Hematopoietic multipotent progenitor cell treated with erythropoietin and hydrocortisone succinate and interleukin-3 and kit ligand, for 8 days (in vitro differentiated cells): ENCODE measurements at regions not wholly inside any gene's neighbourhood (a gene's known extent, or its start where the extent isn't known, plus 50 kb on each side); places are given as distances from the start of the nearest gene placed in this dataset.
"Not testable (repeated sequence)": the region's sequence is repeated elsewhere in the genome, so short reads cannot be mapped to it uniquely, and the experiment has no call there.

Source experiments
- DNase-seq: peaks from one replicate; pipeline ENCODE4 v3.0.0-alpha.2; 2015

GRCh38 chr2:122683018-122683417 lies 927.6 kb downstream of the TSN start:
- DNase-seq: no peak

GRCh38 chr2:122692400-122693083 lies 937.1 kb downstream of the TSN start:
- DNase-seq: no peak

- no peak for DNase-seq
Observed at GRCh38 chr2:122697415-122697814, 942.0 kb downstream of the TSN start.

DNA sequence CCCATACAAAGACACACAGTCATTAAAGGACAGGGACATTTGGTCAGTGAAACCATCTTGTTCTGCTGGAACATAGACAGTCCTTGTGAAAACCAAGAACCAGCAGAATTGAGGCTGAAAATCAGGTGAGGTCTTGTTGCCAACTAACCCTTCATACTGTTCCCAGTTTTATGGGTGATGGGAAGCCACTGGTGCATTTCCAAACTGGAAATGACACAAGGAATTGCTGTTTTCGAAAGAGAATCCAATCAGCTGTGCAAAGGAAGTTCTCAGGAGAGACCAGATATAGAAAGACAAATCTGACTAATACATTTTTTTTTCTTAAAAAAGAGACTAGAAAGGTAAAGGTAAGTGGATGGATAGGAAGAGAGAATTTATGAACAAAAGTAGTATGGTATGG lies 948.2 kb downstream of the TSN start:
- no peak for DNase-seq

- DNase-seq: no peak
Observed at GRCh38 chr2:122704109-122704563, 948.7 kb downstream of the TSN start.

GRCh38 chr2:122705746-122706145 lies 950.3 kb downstream of the TSN start:
- no peak for DNase-seq

- no peak for DNase-seq
Observed at GRCh38 chr2:122706757-122707223, 951.3 kb downstream of the TSN start.

- no peak for DNase-seq
Observed at GRCh38 chr2:122707224-122707824, 951.9 kb downstream of the TSN start.

- DNase-seq: no peak
Observed at GRCh38 chr2:122710049-122710448, 954.6 kb downstream of the TSN start.

DNA sequence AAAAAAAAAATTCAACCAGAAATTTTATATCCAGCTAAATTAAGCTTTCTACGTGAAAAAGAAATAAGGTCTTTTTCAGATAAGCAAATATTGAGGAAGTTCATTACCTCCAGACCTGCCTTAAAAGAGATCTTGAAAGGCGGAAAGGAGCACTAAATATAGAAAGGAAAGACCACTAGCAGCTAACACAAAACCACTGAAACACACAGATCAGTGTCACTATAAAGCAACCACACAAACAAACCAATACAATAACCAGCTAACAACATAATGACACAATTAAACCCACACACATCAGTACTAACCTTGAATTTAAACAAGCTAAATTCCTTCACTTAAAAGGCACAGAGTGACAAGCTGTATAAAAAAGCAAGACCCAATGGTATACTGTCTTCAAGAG lies 958.3 kb downstream of the TSN start:
- no peak for DNase-seq

GRCh38 chr2:122720822-122721221 lies 965.4 kb downstream of the TSN start:
- not testable (repeated sequence) for DNase-seq

GRCh38 chr2:122734766-122735424 lies 979.4 kb downstream of the TSN start:
- no peak for DNase-seq

DNA sequence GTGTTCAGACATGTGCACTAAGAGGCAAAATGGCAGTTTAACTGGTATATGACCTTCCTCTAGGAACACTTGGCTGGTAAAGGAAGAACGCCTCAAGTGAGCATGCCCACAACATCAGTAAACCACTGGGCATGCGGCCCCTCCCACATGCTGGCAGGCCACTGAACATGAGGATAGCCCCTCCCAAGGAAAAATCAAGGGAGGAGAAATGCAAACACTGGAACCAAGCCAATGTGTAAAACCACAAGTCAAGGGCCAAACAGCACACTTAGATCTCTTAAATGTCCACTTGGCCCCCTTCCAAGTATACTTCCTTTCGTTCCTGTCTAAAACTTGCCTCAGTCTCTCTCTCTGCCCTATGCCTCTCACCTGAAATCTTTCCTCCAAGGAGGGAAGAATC lies 980.8 kb downstream of the TSN start:
- DNase-seq: peak; percentile 23

DNA sequence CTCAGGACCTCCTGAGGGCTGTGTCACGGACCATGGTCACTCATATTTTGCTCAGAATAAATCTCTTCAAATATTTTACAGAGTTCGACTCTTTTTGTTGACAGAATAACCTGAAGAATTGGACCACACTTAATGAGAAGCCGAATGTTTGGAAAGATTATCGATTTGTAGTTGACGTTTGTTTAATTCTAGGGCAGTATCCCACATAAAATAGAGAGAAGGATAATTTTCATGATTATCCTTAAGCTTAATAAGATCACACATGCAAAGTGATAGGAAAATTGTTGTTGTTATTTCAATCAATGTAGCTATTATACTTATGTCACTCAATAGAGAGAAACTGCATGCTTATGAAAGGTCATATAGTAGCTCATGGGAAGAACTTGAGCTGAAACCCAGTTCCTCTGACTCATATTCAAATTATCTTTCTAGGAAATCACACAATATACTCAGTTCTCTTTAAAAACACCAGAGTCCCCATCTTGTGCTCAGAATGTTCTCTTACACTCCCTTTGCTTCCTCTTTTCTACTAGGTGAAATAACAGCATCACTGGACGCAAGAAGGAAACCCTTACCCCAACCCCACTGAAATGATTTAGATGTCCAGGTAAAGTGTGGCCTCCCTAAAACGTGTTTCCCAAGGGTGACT lies 982.1 kb downstream of the TSN start:
- DNase-seq: peak; percentile 61

DNA sequence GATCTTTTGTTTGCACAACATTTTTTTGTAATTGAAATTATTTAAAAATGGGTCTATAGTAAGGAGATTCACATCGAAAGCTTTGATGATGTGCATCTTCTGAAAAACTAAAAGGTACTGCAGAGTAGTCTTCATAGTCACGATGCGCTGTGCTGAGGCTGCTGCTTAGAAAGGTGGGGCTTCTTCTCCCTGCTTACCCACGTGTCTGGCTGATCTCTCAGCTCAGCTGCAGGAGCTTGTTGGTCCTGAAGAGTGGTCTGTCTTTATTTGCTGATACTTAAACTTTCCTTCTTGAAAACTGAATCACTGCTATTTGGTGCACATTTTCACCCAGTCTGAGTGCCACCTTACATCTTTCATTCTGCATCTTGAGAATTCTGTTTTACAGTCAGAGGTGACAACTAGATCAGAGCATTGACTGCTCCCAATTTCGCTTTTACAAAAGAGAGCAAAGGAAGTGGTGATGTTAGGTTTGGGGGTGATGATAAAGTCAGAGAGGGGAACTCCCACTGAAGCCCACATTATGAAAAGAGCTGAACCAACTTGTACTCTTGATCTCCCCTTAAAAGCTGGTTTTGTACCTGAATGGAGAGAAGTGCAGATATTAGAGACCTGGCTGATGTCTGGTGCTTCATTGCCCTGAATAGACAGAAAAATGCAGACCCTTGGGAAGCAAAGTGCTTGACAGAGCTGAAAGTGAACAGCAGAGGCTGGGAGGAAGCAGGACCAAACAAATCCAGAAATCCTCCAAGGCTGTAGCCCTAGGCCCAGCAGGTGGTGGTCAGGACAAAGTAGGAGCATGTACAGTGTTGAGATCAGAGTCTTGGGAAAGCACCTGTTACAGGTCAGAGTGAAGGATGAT lies 984.5 kb downstream of the TSN start:
- no peak for DNase-seq

DNA sequence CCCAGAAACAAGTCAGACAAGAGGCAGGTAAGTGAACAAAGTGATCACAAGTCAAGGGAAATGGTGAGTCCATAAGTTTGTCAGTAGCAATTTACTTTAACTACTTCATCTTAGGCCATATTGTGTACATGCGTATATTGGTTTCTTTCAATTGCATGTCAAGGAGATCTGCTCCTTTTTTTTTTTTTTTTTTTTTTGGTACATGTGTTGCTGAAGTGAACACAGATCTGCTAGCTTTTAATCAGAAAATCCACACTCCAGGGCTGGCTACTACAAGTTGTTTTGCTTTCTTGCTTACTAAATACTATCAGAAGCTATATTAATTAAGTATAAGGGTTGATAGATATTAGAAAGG lies 985.1 kb downstream of the TSN start:
- no peak for DNase-seq

DNA sequence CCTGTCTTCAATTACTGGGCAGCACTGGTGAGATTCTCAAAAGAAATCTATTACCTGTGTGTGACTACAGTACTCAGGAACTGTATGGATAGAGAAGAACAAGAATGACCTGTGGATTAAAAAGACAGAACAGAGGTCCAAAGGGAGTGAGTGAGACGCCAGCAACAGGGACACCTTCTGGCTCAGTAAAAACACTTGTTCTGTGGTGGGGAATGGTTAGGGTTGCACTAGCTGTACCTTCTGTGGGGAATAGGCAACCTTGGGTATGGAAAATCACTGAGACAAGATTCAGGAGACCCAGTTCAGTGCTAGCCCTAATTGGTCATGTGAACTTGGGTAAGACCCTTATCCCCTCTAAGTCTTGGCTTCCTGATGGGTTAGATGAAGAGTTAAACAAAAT lies 986.0 kb downstream of the TSN start:
- no peak for DNase-seq

- DNase-seq: no peak
Observed at GRCh38 chr2:122743021-122743675, 987.7 kb downstream of the TSN start.

GRCh38 chr2:122745603-122746002 lies 990.2 kb downstream of the TSN start:
- DNase-seq: no peak

- DNase-seq: no peak
Observed at GRCh38 chr2:122747670-122748069, 992.2 kb downstream of the TSN start.

DNA sequence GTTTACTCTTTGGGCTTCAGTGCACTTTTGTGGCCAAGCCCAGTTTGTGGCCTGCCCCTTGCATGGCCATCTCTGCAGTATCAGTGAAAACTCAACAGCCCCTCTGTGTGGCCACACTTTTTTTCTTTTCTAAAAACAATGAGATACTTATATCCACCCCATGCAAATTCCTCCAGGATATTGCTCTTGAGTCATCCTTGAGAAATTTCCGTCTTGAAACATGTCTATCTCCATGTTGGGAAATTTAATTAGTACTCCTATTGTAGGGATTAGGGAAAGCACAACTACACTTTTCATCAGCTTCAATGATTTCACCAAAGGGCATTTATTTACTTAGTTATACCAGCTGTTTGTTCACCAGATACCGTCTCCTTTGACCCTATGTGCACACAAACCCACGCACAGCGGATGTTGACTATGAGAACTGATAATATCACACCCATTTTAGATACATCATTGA lies 993.1 kb downstream of the TSN start:
- no peak for DNase-seq

GRCh38 chr2:122749405-122749804 lies 994.0 kb downstream of the TSN start:
- DNase-seq: no peak
